Neuronal stem cell (in vitro differentiated cells): ENCODE measurements at regions not wholly inside any gene's neighbourhood (a gene's known extent, or its start where the extent isn't known, plus 50 kb on each side); places are given as distances from the start of the nearest gene placed in this dataset.

Experiments
- DNase-seq: peaks from one replicate; pipeline ENCODE4 v3.0.0-alpha.2; 2013; ENCODE audit warnings: low spot score
- H2AFZ ChIP-seq: one replicate; pipeline ENCODE4 v1.6.1; 2013; ENCODE audit warnings: mild to moderate bottlenecking, low read length, inconsistent platforms
- H2AK5ac ChIP-seq: 2 replicates; pipeline ENCODE4 v1.6.1; 2013; ENCODE audit warnings: low read depth, mild to moderate bottlenecking, inconsistent platforms, low read length, moderate library complexity, mixed read lengths
- H2BK120ac ChIP-seq: 2 replicates; pipeline ENCODE4 v1.6.1; 2013; ENCODE audit warnings: low read depth, mild to moderate bottlenecking, inconsistent platforms, low read length, moderate library complexity, mixed read lengths
- H2BK12ac ChIP-seq: one replicate; pipeline ENCODE4 v1.6.1; 2013; ENCODE audit warnings: low read length, inconsistent platforms
- H2BK15ac ChIP-seq: 2 replicates; pipeline ENCODE4 v1.6.1; 2013; ENCODE audit warnings: mild to moderate bottlenecking, low read length, inconsistent platforms, mixed read lengths
- H2BK5ac ChIP-seq: one replicate; pipeline ENCODE4 v1.6.1; 2013; ENCODE audit warnings: inconsistent platforms, mild to moderate bottlenecking, low read length, moderate library complexity
- H3K14ac ChIP-seq: one replicate; pipeline ENCODE4 v1.6.1; 2013; ENCODE audit warnings: low read length, inconsistent platforms
- H3K18ac ChIP-seq: 2 replicates; pipeline ENCODE4 v1.6.1; 2013; ENCODE audit warnings: low read length, inconsistent platforms
- H3K23ac ChIP-seq: 2 replicates; pipeline ENCODE4 v1.6.1; 2013; ENCODE audit warnings: low read depth, mild to moderate bottlenecking, mixed read lengths, low read length, inconsistent platforms; ENCODE audit not compliant: poor library complexity
- H3K27ac ChIP-seq: replicated peaks from 3 replicates; pipeline ENCODE4 v1.5.1; 2013; ENCODE audit warnings: low read length, inconsistent platforms
- H3K27me3 ChIP-seq, 3 experiments: 2 replicates each; pipeline ENCODE4 v1.6.1; 2013; ENCODE audit warnings: low read length in 3 of 3, mild to moderate bottlenecking in 2 of 3, inconsistent platforms in 1 of 3, low read depth in 1 of 3, mixed read lengths in 1 of 3, moderate library complexity in 1 of 3; ENCODE audit not compliant: control insufficient read depth in 3 of 3, insufficient read depth in 3 of 3
- H3K36me3 ChIP-seq, 2 donors: replicated peaks in 1 of 2; 2 replicates each; pipeline ENCODE4 v1.6.1; 2013; ENCODE audit warnings: low read length in 2 of 2; ENCODE audit not compliant: control insufficient read depth in 2 of 2, insufficient read depth in 2 of 2
- H3K4ac ChIP-seq: 2 replicates; pipeline ENCODE4 v1.6.1; 2013; ENCODE audit warnings: inconsistent platforms, mild to moderate bottlenecking, low read length, moderate library complexity
- H3K4me1 ChIP-seq, 2 donors: 1 replicate in 1 of 2; 2 replicates in 1 of 2; pipeline ENCODE4 v1.6.1; 2013; ENCODE audit warnings: low read length in 2 of 2, low read depth in 1 of 2; ENCODE audit not compliant: control insufficient read depth in 2 of 2, insufficient read depth in 1 of 2
- H3K4me2 ChIP-seq: one replicate; pipeline ENCODE4 v1.6.1; 2013; ENCODE audit warnings: mild to moderate bottlenecking, low read length, inconsistent platforms; ENCODE audit not compliant: insufficient read depth, poor library complexity, severe bottlenecking
- H3K4me3 ChIP-seq, 2 donors: 2 replicates each; pipeline ENCODE4 v1.5.1; 2013; ENCODE audit warnings: low read length in 2 of 2, mild to moderate bottlenecking in 2 of 2, inconsistent platforms in 1 of 2, moderate library complexity in 1 of 2
- H3K79me1 ChIP-seq: one replicate; pipeline ENCODE4 v1.6.1; 2013; ENCODE audit warnings: low read depth, mild to moderate bottlenecking, inconsistent platforms, low read length, moderate library complexity
- H3K9ac ChIP-seq: one replicate; pipeline ENCODE4 v1.6.1; 2013; ENCODE audit warnings: mild to moderate bottlenecking, low read depth, low read length, inconsistent platforms; ENCODE audit not compliant: poor library complexity
- H3K9me3 ChIP-seq, 2 donors: replicated peaks in 1 of 2; 2 replicates each; pipeline versions ENCODE3 to v1.6.1; 2013; ENCODE audit warnings: low read length in 2 of 2, mild to moderate bottlenecking in 2 of 2, inconsistent platforms in 1 of 2, low read depth in 1 of 2, mixed read lengths in 1 of 2, moderate library complexity in 1 of 2; ENCODE audit not compliant: control insufficient read depth in 2 of 2, insufficient read depth in 1 of 2
- H4K8ac ChIP-seq: one replicate; pipeline ENCODE4 v1.6.1; 2013; ENCODE audit warnings: low read depth, mild to moderate bottlenecking, inconsistent platforms, low read length, moderate library complexity
- H4K91ac ChIP-seq: one replicate; pipeline ENCODE4 v1.6.1; 2013; ENCODE audit warnings: low read length, low read depth, mild to moderate bottlenecking, inconsistent platforms; ENCODE audit not compliant: poor library complexity
- WGBS, 2 donors: extraction: QIAGEN DNeasy Blood & Tissue Kit; methylation state at CpG; one replicate each; pipeline ENCODE4 v1.1.7; 2013; ENCODE audit warnings: missing lambda C conversion rate in 2 of 2, mixed read lengths in 1 of 2; ENCODE audit not compliant: insufficient read length in 2 of 2, insufficient replicate concordance in 1 of 2; ENCODE audit errors: extremely low coverage in 2 of 2; 5-methylcytosine and 5-hydroxymethylcytosine counted together

DNA sequence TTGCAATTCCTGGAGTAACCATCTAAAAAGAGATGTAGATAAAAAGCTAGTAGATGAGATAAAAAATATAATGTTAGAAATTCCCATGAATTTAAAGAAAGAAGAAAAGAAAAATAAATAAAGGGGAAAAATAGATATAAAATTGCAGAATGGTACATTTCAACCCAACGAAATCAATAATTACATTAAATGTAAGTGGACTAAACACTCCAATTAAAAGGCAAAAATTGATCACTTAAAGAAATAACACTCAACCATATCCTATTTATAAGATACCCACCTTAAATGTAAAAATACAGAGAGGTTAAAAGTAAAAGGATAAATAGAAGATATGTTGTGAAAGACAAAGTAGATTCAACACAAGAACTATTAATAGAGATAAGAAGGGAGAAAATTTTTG lies 150.5 kb upstream of the GRIK3 start:
- no peak overlapping the region for H3K18ac ChIP-seq
- peaks cover 0 to 15% of the 10 kb centered on the region in 2 donors for H3K4me1 ChIP-seq
- H3K36me3 ChIP-seq: no peaks in the 10 kb centered on the region
- H3K4me2 ChIP-seq: no peak overlapping the region
- no CpG with 5 or more reads among the region's 1 CpG for WGBS, 2 donors
- H3K27me3 ChIP-seq: no peaks in the 10 kb centered on the region
- H3K9ac ChIP-seq: no peak overlapping the region
- no peak overlapping the region for H3K23ac ChIP-seq
- H2AK5ac ChIP-seq: no peak overlapping the region
- H2AFZ ChIP-seq: no peak overlapping the region
- no peaks in the 10 kb centered on the region for H3K79me1 ChIP-seq
- H3K9me3 ChIP-seq: peaks cover 0 to 2% of the 10 kb centered on the region in 2 donors
- no peak overlapping the region for H2BK12ac ChIP-seq
- no peak overlapping the region for H3K4ac ChIP-seq
- H3K4me3 ChIP-seq: no peak overlapping the region
- no peak overlapping the region for H2BK15ac ChIP-seq
- no peak overlapping the region for H2BK5ac ChIP-seq
- H3K27ac ChIP-seq: no peak overlapping the region
- H2BK120ac ChIP-seq: no peak overlapping the region
- H4K91ac ChIP-seq: no peak overlapping the region
- H4K8ac ChIP-seq: no peak overlapping the region
- no peak for DNase-seq
- H3K14ac ChIP-seq: no peak overlapping the region

GRCh38 chr1:37186246-37186756 lies 152.0 kb upstream of the GRIK3 start:
- Histone ChIP-seq H3K27ac (no peak overlapping the region), H2AK5ac (no peak overlapping the region), H3K36me3 (no peaks in the 10 kb centered on the region), H3K23ac (no peak overlapping the region), H3K4me3 (no peak overlapping the region), H2BK12ac (no peak overlapping the region), H2BK5ac (no peak overlapping the region), H3K14ac (no peak overlapping the region), H3K9me3 (peaks cover 0 to 2% of the 10 kb centered on the region in 2 donors), H3K4me2 (no peak overlapping the region), H4K8ac (no peak overlapping the region), H2BK120ac (no peak overlapping the region), H3K4me1 (peaks cover 0 to 16% of the 10 kb centered on the region in 2 donors), H3K4ac (no peak overlapping the region), H3K27me3 (no peaks in the 10 kb centered on the region), H3K79me1 (no peaks in the 10 kb centered on the region), H3K18ac (no peak overlapping the region), H2BK15ac (peak overlapping the region; percentile 88), H2AFZ (no peak overlapping the region), H3K9ac (no peak overlapping the region), H4K91ac (no peak overlapping the region)
- no peak for DNase-seq
- no CpG with 5 or more reads among the region's 1 CpG for WGBS, 2 donors

- Histone ChIP-seq H2BK120ac (no peak overlapping the region), H4K91ac (no peak overlapping the region), H2BK12ac (no peak overlapping the region), H3K18ac (no peak overlapping the region), H3K9me3 (no peaks in the 10 kb centered on the region), H3K4me3 (no peak overlapping the region), H3K4ac (no peak overlapping the region), H2BK5ac (no peak overlapping the region), H2AFZ (no peak overlapping the region), H3K27me3 (no peaks in the 10 kb centered on the region), H2BK15ac (no peak overlapping the region), H3K4me2 (no peak overlapping the region), H3K23ac (no peak overlapping the region), H2AK5ac (no peak overlapping the region), H3K14ac (no peak overlapping the region), H3K36me3 (no peaks in the 10 kb centered on the region), H3K27ac (no peak overlapping the region), H3K79me1 (no peaks in the 10 kb centered on the region), H4K8ac (no peak overlapping the region), H3K9ac (no peak overlapping the region), H3K4me1 (peaks cover 0 to 10% of the 10 kb centered on the region in 2 donors)
- DNase-seq: no peak
- no CpG with 5 or more reads among the region's 3 CpGs for WGBS, 2 donors
Measured at GRCh38 chr1:37189111-37189510, 154.8 kb upstream of the GRIK3 start.

DNA sequence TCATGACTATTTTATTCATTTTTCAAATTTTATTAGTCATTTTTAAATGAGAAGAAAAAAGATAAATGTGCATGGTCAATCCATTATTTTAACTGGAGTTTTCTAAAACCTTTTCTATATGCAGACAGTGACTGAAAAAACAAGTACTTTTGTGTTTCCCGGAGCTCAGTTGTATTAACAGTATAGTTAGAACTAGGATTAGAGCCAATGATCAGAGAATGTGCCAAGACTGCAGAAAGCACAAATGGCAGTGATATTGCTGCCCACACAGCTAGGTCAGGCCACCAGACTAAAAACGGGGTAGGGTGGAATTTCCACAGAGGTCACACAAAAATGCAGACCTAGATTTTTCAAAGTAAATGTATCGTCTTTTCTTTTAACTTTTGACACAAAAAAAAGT lies 163.1 kb upstream of the GRIK3 start:
- Histone ChIP-seq H3K23ac (no peak overlapping the region), H3K4me1 (no peaks in the 10 kb centered on the region), H3K18ac (no peak overlapping the region), H2BK12ac (no peak overlapping the region), H3K36me3 (no peaks in the 10 kb centered on the region), H3K4me2 (no peak overlapping the region), H3K27me3 (no peaks in the 10 kb centered on the region), H3K4ac (no peak overlapping the region), H2BK15ac (no peak overlapping the region), H3K14ac (no peak overlapping the region), H4K91ac (no peak overlapping the region), H2AFZ (no peak overlapping the region), H2BK120ac (no peak overlapping the region), H3K4me3 (no peak overlapping the region), H3K9me3 (peaks cover 0 to 1% of the 10 kb centered on the region in 2 donors), H3K79me1 (no peaks in the 10 kb centered on the region), H2AK5ac (no peak overlapping the region), H2BK5ac (no peak overlapping the region), H3K9ac (no peak overlapping the region), H4K8ac (no peak overlapping the region), H3K27ac (no peak overlapping the region)
- WGBS, 2 donors: no CpG with 5 or more reads among the region's 3 CpGs
- DNase-seq: no peak
